Breast epithelium (tissue), 4 donors: ENCODE measurements at regions not wholly inside any gene's neighbourhood (a gene's known extent, or its start where the extent isn't known, plus 50 kb on each side); places are given as distances from the start of the nearest gene placed in this dataset.

ENCODE experiments used
- DNase-seq, 2 donors: peaks; one replicate each; pipeline ENCODE4 v3.0.0-alpha.2; 2019; ENCODE audit warnings: low spot score in 2 of 2
- H3K27ac ChIP-seq, 2 donors: fragments of 200-600 bp; sonication (generic) in 1 of 2; one replicate each; pipeline ENCODE4 v1.5.1; 2016 to 2019; ENCODE audit warnings: mild to moderate bottlenecking in 1 of 2
- H3K27me3 ChIP-seq, 2 donors: fragments of 200-600 bp; sonication (generic) in 1 of 2; one replicate each; pipeline versions ENCODE4 v1.5.1 to v1.6.0; 2017 to 2019; ENCODE audit warnings: control low read depth in 1 of 2, mild to moderate bottlenecking in 1 of 2
- H3K36me3 ChIP-seq: fragments of 200-600 bp; one replicate; pipeline ENCODE4 v1.5.1; 2019
- H3K4me1 ChIP-seq, 2 donors: fragments of 200-600 bp; sonication (generic); one replicate each; pipeline ENCODE4 v1.5.1; 2016 to 2019; ENCODE audit warnings: control low read depth in 1 of 2
- H3K4me3 ChIP-seq, 3 donors: fragments of 200-600 bp; sonication (generic); 1 replicate in 2 of 3; 2 replicates in 1 of 3; pipeline ENCODE4 v1.5.1; 2016 to 2019; ENCODE audit warnings: mild to moderate bottlenecking in 3 of 3, moderate library complexity in 2 of 3
- H3K9me3 ChIP-seq, 2 donors: fragments of 200-600 bp; sonication (generic) in 1 of 2; one replicate each; pipeline ENCODE4 v1.5.1; 2016 to 2019; ENCODE audit warnings: control low read depth in 1 of 2
- POLR2A ChIP-seq: fragments of 450-650 bp; IDR thresholded peaks from one replicate; pipeline ENCODE4 v1.6.1; 2016; ENCODE audit warnings: antibody characterized with exemption, mild to moderate bottlenecking, moderate library complexity
- POLR2AphosphoS5 ChIP-seq, 3 donors: sonication (generic); formaldehyde crosslinking; IDR thresholded peaks; one replicate each; pipeline ENCODE4 v1.6.1; 2017; ENCODE audit warnings: antibody characterized with exemption in 3 of 3
- intact Hi-C: fragments of 100-400 bp; cut with DNase I; formaldehyde crosslinking; loops from one replicate; pipeline ENCODE4 v1.15.1; 2023; ENCODE audit warnings: low total_unique reads
- TF ChIP-seq, protein P1 (sequence below), 3 donors: fragments of 450-650 bp; IDR thresholded peaks; one replicate each; pipeline ENCODE4 v1.5.1; 2016 to 2017; ENCODE audit warnings: antibody characterized with exemption in 3 of 3, mild to moderate bottlenecking in 3 of 3, moderate library complexity in 3 of 3

DNA sequence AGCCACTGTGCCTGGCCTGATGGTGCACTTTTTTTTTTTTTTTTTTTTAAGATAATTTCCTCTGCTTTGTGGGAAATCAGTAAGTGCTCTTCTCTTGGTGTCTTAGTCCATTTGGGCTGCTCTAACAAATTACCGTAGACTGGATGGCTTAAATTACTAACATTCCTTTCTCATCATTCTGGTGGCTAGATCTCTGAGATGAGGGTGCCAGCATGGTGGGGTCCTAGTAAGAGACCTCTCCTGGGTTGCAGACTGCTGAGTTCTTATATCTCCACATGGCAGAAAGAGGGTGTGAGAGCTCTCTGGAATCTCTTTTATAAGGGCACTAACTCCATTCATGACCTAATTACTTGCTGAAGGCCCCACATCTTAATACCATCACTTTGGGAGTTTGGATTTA, 133.9 kb upstream of the ANKRD55 start:
- intact Hi-C loops = no loop called here

DNA sequence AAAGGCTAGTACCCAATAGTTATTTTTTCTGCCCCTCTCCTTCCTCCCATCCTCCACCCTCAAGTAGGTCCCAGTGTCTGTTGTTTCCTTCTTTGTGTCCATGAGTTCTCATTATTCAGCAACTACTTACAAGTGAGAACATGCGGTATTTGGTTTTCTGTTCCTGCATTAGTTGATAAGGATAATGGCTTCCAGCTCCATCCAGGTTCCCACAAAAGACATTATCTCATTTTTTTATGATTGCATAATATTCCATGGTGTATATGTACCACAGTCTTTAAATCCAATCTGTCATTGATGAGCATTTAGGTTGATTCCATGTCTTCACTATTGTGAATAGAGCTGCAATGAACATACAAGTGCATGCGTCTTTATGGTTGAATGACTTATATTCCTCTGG, 128.3 kb upstream of the ANKRD55 start:
- intact Hi-C loops = no loop called here
- Histone ChIP-seq H3K27me3 (no peaks in the 10 kb centered on the region), H3K36me3 (no peaks in the 10 kb centered on the region), H3K9me3 (no peaks in the 10 kb centered on the region), H3K27ac (no peak overlapping the region), H3K4me3 (no peak overlapping the region), H3K4me1 (peaks cover 0 to under 1% of the 10 kb centered on the region in 2 donors)
- DNase-seq = no peak
- no peak for TF ChIP-seq POLR2A
- no peak for TF ChIP-seq POLR2AphosphoS5 (IDR thresholded peaks at IDR 0.05)
- TF ChIP-seq, protein P1, sequence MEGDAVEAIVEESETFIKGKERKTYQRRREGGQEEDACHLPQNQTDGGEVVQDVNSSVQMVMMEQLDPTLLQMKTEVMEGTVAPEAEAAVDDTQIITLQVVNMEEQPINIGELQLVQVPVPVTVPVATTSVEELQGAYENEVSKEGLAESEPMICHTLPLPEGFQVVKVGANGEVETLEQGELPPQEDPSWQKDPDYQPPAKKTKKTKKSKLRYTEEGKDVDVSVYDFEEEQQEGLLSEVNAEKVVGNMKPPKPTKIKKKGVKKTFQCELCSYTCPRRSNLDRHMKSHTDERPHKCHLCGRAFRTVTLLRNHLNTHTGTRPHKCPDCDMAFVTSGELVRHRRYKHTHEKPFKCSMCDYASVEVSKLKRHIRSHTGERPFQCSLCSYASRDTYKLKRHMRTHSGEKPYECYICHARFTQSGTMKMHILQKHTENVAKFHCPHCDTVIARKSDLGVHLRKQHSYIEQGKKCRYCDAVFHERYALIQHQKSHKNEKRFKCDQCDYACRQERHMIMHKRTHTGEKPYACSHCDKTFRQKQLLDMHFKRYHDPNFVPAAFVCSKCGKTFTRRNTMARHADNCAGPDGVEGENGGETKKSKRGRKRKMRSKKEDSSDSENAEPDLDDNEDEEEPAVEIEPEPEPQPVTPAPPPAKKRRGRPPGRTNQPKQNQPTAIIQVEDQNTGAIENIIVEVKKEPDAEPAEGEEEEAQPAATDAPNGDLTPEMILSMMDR (IDR thresholded peaks at IDR 0.05) = no peak

More for the DNA sequence above, 133.9 kb upstream of the ANKRD55 start:
- no peak for DNase-seq
- no peak overlapping the region for H3K4me3 ChIP-seq
- no peaks in the 10 kb centered on the region for H3K27me3 ChIP-seq
- no peak overlapping the region for H3K27ac ChIP-seq
- H3K36me3 ChIP-seq = no peaks in the 10 kb centered on the region
- TF ChIP-seq, protein P1 (IDR thresholded peaks at IDR 0.05) = no peak
- TF ChIP-seq POLR2AphosphoS5 (IDR thresholded peaks at IDR 0.05) (no peak), POLR2A (no peak)
- no peaks in the 10 kb centered on the region for H3K9me3 ChIP-seq
- no peaks in the 10 kb centered on the region for H3K4me1 ChIP-seq

DNA sequence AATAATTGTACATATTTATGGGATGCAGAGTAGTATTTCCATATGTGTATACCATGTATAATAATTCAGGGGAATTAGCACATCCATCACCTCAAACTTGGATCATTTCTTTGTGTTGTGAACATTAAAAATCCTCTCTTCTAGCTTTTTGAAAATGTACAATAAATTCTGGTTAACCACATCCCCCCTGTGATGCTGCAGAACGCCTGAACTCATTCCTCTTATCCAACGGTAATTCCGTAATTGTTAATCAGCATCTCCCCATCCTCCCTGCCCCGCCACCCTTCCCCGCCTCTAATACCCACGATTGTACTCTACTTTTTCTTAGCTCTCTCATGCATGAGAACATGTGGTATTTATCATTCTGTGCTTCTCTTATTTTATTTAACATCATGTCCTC, 127.7 kb upstream of the ANKRD55 start:
- Histone ChIP-seq H3K9me3 (no peaks in the 10 kb centered on the region), H3K36me3 (no peaks in the 10 kb centered on the region), H3K4me1 (peaks cover 0 to 6% of the 10 kb centered on the region in 2 donors), H3K27ac (no peak overlapping the region), H3K27me3 (no peaks in the 10 kb centered on the region), H3K4me3 (no peak overlapping the region)
- DNase-seq = no peak
- intact Hi-C loops = no loop called here
- TF ChIP-seq, protein P1 (IDR thresholded peaks at IDR 0.05) = no peak
- no peak for TF ChIP-seq POLR2AphosphoS5 (IDR thresholded peaks at IDR 0.05)
- TF ChIP-seq POLR2A = no peak

DNA sequence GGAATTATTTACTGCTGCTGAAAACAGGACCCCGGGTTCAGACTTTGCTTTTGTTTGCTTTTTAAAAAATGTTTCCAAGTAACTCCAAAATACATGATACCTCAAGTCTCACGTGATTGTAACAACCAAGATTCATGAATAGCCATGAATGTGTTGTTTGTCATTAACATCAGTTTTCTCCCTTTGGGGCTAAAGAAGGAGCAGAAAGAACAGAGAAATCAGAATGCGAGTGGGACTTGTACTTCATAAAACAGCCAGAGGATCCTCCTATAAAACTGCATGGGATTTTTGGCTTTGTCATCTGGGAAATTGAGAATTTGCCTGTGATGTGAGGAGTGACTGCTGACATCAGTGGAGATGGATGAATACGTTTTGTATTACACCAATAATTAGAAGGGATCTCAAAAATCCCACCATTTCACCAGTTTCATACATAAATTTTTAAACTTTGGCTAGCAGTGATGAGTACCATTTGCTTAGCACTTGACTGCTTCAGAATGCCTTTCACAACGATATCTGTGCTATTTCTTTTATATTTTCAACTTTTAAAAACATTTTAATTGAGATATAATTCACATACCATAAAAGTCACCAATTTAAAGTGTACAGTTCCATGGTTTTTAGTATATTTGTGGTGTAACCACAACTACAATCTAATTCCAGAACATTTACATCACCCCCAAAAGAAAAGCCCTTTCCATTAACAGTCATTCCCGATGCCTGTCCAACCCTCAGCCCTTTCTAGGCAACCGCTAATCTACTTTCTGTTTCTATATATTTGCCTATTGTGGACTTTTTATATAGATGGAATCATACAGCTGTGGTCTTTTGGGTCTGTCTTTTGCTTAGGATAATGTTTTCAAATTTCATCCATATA, 126.9 kb upstream of the ANKRD55 start:
- TF ChIP-seq POLR2AphosphoS5 (IDR thresholded peaks at IDR 0.05) (no peak), POLR2A (no peak)
- TF ChIP-seq, protein P1 (IDR thresholded peaks at IDR 0.05) = no peak
- H3K36me3 ChIP-seq = no peaks in the 10 kb centered on the region
- no peak for DNase-seq
- no peaks in the 10 kb centered on the region for H3K27me3 ChIP-seq
- intact Hi-C loops = no loop called here
- peak overlapping the region; percentile 21 to 59 for H3K27ac ChIP-seq
- no peak overlapping the region for H3K4me3 ChIP-seq
- peaks cover 0 to 6% of the 10 kb centered on the region in 2 donors for H3K4me1 ChIP-seq
- no peaks in the 10 kb centered on the region for H3K9me3 ChIP-seq
